NCI-H1092 (cell line): ENCODE measurements at regions not wholly inside any gene's neighbourhood (a gene's known extent, or its start where the extent isn't known, plus 50 kb on each side); places are given as distances from the start of the nearest gene placed in this dataset.
A peak's percentile ranks its signal among the peaks of the same experiment; 100 is the strongest.
"Not testable (repeated sequence)": the region's sequence is repeated elsewhere in the genome, so short reads cannot be mapped to it uniquely, and the experiment has no call there.

Source experiments
- DNase-seq: peaks from one replicate; lab custom pipeline; 2025; lab: John Stamatoyannopoulos, UW

DNA sequence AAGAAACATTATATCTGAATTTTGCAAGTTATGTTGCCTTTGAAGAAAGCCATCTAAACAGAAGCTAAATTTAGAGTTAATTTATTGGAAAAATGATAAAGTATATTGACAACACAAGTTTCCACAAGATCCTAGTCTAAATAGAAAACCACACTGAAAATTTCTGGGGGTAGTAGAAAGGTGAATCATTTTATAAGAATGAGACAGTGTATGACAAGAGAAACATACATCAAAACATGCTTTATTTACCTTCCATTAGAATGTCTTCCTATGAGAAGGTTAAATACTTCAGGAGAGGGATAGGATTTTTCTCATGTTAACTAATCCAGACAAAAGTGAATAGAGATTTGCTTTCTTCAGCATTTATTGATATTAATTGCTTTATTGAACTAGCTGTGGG is 1389.8 kb upstream of the ZEB2 start:
- no peak for DNase-seq

GRCh38 chr2:145909175-145909755 is 1389.3 kb upstream of the ZEB2 start:
- no peak for DNase-seq

GRCh38 chr2:145906354-145906753 is 1386.4 kb upstream of the ZEB2 start:
- no peak for DNase-seq

DNA sequence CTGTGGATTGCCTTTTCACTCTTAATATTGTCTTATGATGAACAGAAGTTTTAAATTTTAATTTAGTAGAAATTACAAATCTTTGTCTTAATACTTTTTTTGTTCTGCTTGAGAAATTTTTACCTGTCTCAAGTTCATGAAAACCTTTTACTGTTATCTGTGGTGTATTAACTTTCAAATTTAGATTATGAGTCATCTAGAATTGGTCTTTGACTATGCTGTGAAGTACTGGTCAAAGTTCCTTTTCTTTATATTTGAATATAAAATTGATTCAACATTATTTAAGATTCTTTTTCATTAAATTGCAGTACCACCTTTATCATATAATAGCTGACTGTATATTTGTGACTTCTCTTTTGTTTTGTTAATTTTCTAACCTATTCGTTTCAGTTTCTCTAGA is 1385.5 kb upstream of the ZEB2 start:
- no peak for DNase-seq

GRCh38 chr2:145897151-145897550 is 1377.2 kb upstream of the ZEB2 start:
- DNase-seq: no peak

GRCh38 chr2:145887915-145888314 is 1368.0 kb upstream of the ZEB2 start:
- no peak for DNase-seq

- not testable (repeated sequence) for DNase-seq
Observed at GRCh38 chr2:145880997-145881396, 1361.1 kb upstream of the ZEB2 start.

DNA sequence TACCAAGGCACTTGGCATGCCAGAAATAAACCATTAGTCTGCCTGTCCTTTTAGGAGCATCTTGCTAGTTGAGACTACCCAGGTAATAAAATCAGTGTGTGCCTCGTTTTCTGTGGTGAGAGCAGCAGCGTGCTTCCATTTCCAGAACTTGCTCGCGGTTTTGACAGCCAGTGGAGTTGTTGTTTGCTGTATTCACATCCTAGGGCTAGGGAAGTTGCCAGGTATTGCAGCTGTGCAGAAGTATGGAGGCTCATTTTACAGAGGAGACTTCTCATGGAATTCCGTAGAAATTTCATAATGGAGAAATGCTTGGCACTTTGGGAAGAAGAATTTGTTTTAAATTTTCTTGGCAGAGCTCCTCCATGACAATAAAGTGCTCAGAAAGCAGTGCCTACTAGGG is 1355.1 kb upstream of the ZEB2 start:
- no peak for DNase-seq

DNA sequence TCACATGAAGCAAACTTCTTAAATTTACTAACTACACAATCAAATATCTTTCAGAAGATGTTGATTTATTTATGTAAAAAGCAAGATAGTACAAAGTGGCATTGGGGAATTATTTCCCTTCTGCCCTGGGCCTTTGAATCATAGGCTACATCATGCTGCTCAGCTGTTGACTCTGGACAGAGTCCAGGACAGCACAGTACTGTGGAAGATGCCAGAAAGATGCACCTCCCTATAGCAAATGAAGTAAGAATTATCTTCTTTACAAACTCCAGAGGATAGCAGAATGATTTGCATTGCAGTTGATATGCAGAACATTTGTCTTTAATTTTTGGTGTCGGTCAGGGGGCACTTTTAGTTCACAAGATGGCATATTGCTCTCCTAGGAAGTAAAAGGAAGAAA is 1354.5 kb upstream of the ZEB2 start:
- DNase-seq: no peak

GRCh38 chr2:145864501-145864900 is 1344.6 kb upstream of the ZEB2 start:
- DNase-seq: no peak

DNA sequence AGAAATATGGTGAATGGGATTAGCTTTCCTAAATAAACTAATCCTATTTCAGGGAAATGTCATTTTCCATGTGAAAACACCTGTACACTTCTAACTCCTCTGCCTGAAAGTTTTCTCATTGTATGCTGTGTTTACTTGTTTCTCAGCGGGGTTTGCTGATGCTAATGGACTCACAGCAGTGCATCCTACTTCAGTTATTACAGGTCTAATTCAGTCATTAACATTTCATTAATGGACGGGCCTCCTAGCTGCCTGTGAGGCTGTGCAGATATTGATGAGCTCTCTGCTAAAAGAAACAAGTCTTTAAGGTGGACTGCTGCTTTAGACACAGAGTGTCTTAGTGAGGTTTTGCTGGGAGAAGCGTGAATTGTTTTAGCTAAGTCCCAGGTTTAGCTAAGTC is 1342.0 kb upstream of the ZEB2 start:
- no peak for DNase-seq

DNA sequence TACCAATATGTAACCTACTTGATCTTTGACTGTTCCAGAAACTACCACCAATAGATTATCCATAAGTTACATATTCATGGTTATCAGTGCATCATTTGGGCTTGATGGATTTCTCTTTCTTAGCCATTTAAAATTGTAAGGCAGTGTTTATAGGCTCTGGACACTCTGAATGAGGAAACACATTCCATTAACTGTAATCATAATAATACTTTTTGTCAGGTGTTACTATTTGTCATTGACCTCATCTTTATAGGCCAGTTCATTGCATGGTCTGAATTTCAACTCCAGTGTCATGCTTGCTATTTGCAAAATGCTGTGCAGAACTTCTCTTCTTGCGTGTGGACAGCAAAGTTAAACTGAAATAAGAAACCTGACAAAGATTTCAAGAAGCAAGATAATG is 1340.2 kb upstream of the ZEB2 start:
- no peak for DNase-seq

DNA sequence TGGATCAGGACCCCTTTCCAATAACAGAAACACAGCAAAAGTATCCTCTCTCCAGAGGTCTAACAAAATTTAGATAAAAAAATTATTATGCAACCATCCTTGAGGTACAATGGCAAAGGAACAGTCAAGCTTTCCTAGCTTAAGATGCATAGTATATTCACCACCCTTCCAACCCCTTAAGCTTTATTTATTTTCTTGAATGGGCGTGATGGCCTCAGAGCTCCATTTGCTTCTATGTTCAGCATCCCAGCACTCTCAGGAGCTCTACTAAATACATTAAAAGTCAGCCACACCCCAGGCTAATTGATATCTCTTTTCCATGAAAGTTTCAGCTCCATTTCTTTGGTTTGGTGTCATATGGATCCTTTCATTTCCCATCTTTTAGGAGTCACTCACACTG is 1335.2 kb upstream of the ZEB2 start:
- no peak for DNase-seq

- no peak for DNase-seq
Observed at GRCh38 chr2:145854039-145854755, 1334.3 kb upstream of the ZEB2 start.

DNA sequence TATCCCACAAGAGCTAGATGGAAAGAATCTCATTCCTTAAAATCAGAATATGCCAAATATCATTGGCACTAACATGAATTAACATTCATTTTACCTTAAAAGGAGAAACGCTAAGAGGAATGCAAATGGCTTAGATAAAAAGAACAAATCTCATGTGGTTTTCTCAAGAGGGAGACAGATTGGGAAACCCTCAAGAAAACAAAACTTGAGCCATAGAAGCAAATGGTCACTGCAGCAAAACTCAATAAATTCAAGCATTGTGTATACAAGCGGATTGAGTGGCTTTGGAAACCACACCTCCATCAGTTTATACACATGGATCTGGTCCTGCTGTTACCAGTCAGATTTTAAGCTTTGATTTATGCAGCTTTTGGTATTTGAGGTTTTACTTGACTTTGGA is 1331.8 kb upstream of the ZEB2 start:
- no peak for DNase-seq

DNA sequence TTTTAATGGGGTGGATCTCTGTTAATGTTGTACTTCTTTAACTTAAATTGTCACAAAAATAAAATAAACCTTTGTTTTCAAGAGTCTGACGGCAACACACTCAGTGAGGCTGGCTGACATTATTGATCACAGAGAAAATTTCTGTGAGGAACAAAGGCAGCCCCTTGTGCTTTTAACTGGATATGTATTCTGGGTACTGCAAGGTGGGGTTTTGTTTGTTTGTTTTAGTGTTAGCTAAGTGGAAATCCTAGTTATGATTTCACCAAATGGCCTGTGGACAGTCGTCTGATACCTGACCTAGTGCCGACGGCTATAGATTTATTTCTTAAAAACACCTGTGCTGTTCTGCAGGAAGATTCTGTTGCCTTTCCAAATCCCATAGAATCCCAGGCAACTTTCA is 1329.5 kb upstream of the ZEB2 start:
- no peak for DNase-seq

DNA sequence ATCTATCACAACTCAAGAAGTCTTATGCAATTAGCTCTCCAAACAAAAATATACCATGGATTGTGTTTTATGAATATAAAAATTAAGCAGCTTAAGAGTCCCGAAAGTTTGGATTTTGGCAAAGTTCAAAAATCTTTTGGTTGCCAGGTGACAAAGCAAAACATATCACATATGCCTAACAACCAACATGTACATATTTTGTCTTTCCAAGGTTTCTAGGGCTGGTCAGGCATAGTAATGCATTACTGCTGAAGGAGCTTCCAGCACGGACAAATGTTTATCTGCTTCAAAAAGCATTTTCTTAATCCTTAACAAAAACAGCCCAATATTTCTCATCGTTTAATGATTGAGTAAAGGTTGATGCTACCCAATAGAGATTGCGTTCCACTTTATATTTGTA is 1327.1 kb upstream of the ZEB2 start:
- DNase-seq: no peak

DNA sequence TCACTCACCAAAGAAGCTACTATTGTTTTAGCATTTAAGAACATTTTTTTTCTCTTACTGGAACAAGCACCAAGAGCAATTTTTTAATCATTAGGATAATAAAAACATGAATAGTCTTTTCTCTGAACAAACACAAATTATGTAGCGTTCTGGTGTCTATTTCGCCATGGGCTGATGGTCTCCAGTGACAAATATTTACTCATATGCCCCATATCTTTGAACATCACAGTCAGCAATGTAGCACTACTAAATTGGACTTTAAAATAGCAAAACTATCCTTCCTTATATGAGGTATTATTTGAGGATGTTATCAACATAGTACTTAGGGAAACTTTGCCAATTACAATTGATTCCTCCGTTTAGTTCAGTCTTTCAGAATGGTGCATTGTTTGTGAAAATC is 1326.0 kb upstream of the ZEB2 start:
- DNase-seq: no peak

GRCh38 chr2:145845207-145845894 is 1325.4 kb upstream of the ZEB2 start:
- peak; percentile 53 for DNase-seq

DNA sequence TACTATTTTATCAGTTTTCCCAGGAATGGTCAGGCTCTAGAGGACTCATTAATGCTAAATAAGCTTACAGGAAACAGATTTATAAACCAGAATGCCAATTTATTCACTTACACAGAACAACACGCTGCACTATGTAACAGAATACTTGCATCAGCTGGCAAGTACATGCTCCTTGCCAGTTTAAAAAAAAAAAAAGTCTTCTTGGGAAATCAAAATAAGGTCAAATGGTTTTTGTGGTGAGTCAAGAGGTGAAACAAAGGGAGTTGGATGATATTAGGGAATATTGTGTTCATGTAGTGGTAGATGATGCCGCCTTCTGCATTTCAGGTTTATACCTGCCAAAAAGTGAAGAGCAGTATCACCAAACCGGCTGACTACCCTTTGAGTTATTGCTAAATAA is 1322.1 kb upstream of the ZEB2 start:
- DNase-seq: no peak

- no peak for DNase-seq
Observed at GRCh38 chr2:145836986-145837385, 1317.1 kb upstream of the ZEB2 start.

- DNase-seq: no peak
Observed at GRCh38 chr2:145835665-145836064, 1315.7 kb upstream of the ZEB2 start.

DNA sequence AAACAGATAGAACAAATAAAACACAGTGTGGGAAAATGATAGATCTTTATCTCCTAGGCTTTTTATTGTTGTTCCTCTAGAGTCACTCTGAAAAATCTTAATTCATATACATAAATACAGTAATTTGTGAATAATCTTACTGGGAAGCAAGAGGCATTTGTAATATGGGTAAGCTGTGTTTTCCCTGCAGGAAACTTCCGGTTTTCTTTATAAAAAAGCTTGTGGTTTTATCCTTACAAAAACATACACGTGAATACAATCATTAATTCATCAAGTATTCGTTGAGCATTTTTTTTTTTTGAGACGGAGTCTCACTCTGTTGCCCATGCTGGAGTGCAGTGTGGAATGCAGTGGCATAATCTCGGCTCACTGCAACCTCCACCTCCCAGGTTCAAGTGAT is 1312.8 kb upstream of the ZEB2 start:
- no peak for DNase-seq

DNA sequence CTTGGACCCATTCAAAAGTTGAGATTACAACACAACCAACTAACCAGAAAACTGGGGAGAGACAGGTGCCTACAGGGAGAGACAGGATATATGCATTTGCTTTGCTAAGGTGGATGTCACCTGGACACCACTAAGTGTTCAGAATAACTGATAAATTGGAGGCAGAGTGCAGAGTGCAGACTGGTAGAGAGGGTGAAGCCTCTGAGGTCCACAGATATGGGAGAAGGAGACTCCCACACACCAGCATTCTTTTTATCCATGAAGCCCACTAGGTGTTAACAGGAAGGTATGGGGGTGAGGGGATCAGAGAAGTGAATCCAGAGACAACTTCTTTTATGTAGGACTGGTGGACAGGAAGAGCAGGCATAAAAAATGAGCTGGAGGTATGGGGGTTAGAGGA is 1310.0 kb upstream of the ZEB2 start:
- no peak for DNase-seq
